ENCODE measurements at regions not wholly inside any gene's neighbourhood (a gene's known extent, or its start where the extent isn't known, plus 50 kb on each side); places are given as distances from the start of the nearest gene placed in this dataset.

DNA sequence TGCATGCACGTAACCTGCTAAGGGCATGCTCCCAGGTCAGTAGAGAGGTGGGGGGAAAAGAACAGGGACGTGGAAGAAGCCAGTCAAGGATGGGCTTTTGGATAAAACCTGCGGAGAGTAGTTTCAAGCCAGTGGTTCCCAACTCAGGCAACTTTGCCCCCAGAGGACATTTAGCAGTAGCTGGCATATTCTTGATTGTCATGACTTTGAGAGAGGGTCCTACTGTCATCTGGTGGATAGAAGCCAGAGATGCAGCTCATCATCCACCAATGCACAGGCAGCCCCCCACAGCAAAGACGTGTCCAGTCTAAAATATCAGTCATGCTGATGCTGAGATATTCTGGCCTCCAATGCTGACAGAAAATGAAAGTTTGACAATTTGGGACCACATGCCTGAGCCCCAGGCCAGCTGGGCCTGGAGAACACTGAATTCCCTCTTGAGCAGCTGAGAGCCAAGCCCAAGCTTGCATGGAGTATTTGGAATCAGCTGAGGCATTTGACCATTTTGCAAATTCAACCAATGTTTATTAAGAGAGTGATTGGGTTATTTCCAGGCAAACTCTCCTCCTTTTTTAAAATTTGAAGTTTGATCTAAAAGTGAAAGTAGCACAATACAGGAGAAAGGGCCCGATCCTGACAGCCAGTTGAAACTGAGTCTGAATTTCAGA is 110.0 kb upstream of the C7orf33 start:
- no peak overlapping the region for H3K4me3 ChIP-seq (ENCODE audit: low read depth, low read length)
- peak overlapping the region; percentile 45 for H3K14ac ChIP-seq (ENCODE audit: low read length)
- no peaks in the 10 kb centered on the region for H3K79me2 ChIP-seq (ENCODE audit: control insufficient read depth, insufficient read depth, low read length, poor library complexity)
- no peak overlapping the region for H3K27ac ChIP-seq (ENCODE audit: low read depth, low read length)
- H3K36me3 ChIP-seq (ENCODE audit: control insufficient read depth in 1 of 2, insufficient read depth in 2 of 2, low read length in 2 of 2), result no peaks in the 10 kb centered on the region
- no peaks in the 10 kb centered on the region for H3K79me1 ChIP-seq (ENCODE audit: low read length)
- no peak overlapping the region for H2BK120ac ChIP-seq (ENCODE audit: insufficient read depth, low read length, poor library complexity)
- no peaks in the 10 kb centered on the region for H3K27me3 ChIP-seq (ENCODE audit: insufficient read depth, low read length)
- no peak overlapping the region for H2AFZ ChIP-seq (ENCODE audit: insufficient read depth, low read length, poor library complexity)
- no peaks in the 10 kb centered on the region for H3K9me3 ChIP-seq (ENCODE audit: insufficient read depth, low read depth, low read length)
- no peak overlapping the region for H3K23ac ChIP-seq (ENCODE audit: low read length)
- no peak overlapping the region for H3K9ac ChIP-seq (ENCODE audit: low read length)
- H2BK12ac ChIP-seq (ENCODE audit: low read length), result peak overlapping the region; percentile 52
- H2BK5ac ChIP-seq (ENCODE audit: low read depth, low read length, poor library complexity), result no peak overlapping the region
- peak overlapping the region; percentile 19 for H4K91ac ChIP-seq (ENCODE audit: low read depth, low read length)
- no peak overlapping the region for H2AK5ac ChIP-seq (ENCODE audit: low read length)
- H4K8ac ChIP-seq (ENCODE audit: low read depth, low read length), result no peak overlapping the region
- H3K18ac ChIP-seq (ENCODE audit: low read length), result no peak overlapping the region
- H3K4me2 ChIP-seq (ENCODE audit: low read length), result no peak overlapping the region
- WGBS (ENCODE audit: extremely low coverage, insufficient coverage, insufficient read length), result no CpG with 5 or more reads among the region's 5 CpGs
- H3K4ac ChIP-seq (ENCODE audit: low read depth, low read length), result no peak overlapping the region
- no peak for DNase-seq
- H4K12ac ChIP-seq (ENCODE audit: low read depth, low read length), result no peak overlapping the region
- H3K4me1 ChIP-seq (ENCODE audit: control insufficient read depth in 1 of 2, insufficient read depth in 2 of 2, low read length in 2 of 2), result peaks cover 11 to 16% of the 10 kb centered on the region in 2 experiments

DNA sequence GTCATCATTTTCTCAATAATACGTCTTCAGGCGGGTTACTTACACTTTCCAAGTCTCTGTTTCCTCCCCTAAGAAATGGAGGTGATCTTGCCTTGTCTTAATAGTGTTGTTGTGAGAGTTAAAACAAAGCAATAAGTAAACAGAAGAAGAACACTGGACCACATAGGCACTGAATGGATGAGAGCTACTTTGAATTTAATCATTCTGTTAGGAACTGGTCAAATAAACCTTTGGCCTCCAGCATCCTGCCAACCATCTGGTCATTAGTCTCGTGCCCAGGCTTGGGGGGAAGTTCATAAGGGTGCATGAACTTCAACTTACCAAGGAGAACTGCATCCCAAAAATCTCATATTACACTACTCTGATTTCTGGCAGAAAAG is 109.4 kb upstream of the C7orf33 start:
- H3K4me2 ChIP-seq (ENCODE audit: low read length), result no peak overlapping the region
- H3K4me3 ChIP-seq (ENCODE audit: low read depth, low read length), result no peak overlapping the region
- H3K4me1 ChIP-seq (ENCODE audit: control insufficient read depth in 1 of 2, insufficient read depth in 2 of 2, low read length in 2 of 2), result peaks cover 11 to 16% of the 10 kb centered on the region in 2 experiments
- no peak overlapping the region for H4K8ac ChIP-seq (ENCODE audit: low read depth, low read length)
- H3K27ac ChIP-seq (ENCODE audit: low read depth, low read length), result no peak overlapping the region
- H2BK120ac ChIP-seq (ENCODE audit: insufficient read depth, low read length, poor library complexity), result no peak overlapping the region
- H2AFZ ChIP-seq (ENCODE audit: insufficient read depth, low read length, poor library complexity), result no peak overlapping the region
- WGBS (ENCODE audit: extremely low coverage, insufficient coverage, insufficient read length), result no CpG with 5 or more reads among the region's 3 CpGs
- H4K91ac ChIP-seq (ENCODE audit: low read depth, low read length), result peak overlapping the region; percentile 68
- no peak overlapping the region for H3K14ac ChIP-seq (ENCODE audit: low read length)
- H4K12ac ChIP-seq (ENCODE audit: low read depth, low read length), result no peak overlapping the region
- no peak for DNase-seq
- no peaks in the 10 kb centered on the region for H3K27me3 ChIP-seq (ENCODE audit: insufficient read depth, low read length)
- no peak overlapping the region for H3K18ac ChIP-seq (ENCODE audit: low read length)
- no peak overlapping the region for H3K9ac ChIP-seq (ENCODE audit: low read length)
- no peaks in the 10 kb centered on the region for H3K36me3 ChIP-seq (ENCODE audit: control insufficient read depth in 1 of 2, insufficient read depth in 2 of 2, low read length in 2 of 2)
- H3K9me3 ChIP-seq (ENCODE audit: insufficient read depth, low read depth, low read length), result no peaks in the 10 kb centered on the region
- H3K23ac ChIP-seq (ENCODE audit: low read length), result no peak overlapping the region
- H3K79me2 ChIP-seq (ENCODE audit: control insufficient read depth, insufficient read depth, low read length, poor library complexity), result no peaks in the 10 kb centered on the region
- no peak overlapping the region for H2BK5ac ChIP-seq (ENCODE audit: low read depth, low read length, poor library complexity)
- no peak overlapping the region for H2AK5ac ChIP-seq (ENCODE audit: low read length)
- no peak overlapping the region for H3K4ac ChIP-seq (ENCODE audit: low read depth, low read length)
- no peak overlapping the region for H2BK12ac ChIP-seq (ENCODE audit: low read length)
- no peaks in the 10 kb centered on the region for H3K79me1 ChIP-seq (ENCODE audit: low read length)

DNA sequence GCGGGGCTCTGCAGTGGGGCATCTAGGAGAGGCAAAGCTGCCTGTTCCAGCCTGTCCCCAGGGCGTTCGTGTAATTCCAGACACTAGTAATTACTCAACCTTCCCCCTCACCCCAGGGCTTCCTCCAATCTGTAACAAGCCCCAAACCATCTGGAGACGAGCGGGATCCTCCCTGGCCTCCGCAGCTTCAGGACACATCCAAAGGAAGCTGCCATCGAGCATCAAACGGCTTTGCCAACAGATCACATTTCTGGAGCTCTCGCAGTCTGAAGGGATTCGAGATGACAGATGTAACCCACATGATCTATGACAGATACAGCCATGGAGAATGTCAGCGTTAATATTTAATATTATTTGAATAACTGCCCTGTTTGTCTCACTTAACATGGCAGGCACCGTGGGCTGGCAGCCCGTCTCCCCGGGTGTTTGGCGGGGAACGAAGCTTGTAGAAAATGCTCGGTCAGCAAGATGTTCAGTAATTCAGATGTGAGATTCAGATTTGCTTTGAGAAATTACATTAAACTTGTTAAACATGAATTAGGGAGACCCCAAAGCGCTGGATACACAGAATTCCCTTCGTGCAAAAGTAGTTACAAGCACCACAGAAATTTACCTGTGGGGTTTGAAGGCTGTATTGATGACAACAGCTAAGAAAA is 108.5 kb upstream of the C7orf33 start:
- Histone ChIP-seq H3K9me3 (ENCODE audit: insufficient read depth, low read depth, low read length) (no peaks in the 10 kb centered on the region), H3K79me1 (ENCODE audit: low read length) (no peaks in the 10 kb centered on the region), H3K36me3 (ENCODE audit: control insufficient read depth in 1 of 2, insufficient read depth in 2 of 2, low read length in 2 of 2) (no peaks in the 10 kb centered on the region), H3K18ac (ENCODE audit: low read length) (no peak overlapping the region), H3K4me3 (ENCODE audit: low read depth, low read length) (no peak overlapping the region), H2BK12ac (ENCODE audit: low read length) (no peak overlapping the region), H3K27ac (ENCODE audit: low read depth, low read length) (no peak overlapping the region), H2AFZ (ENCODE audit: insufficient read depth, low read length, poor library complexity) (no peak overlapping the region), H2AK5ac (ENCODE audit: low read length) (no peak overlapping the region), H3K9ac (ENCODE audit: low read length) (no peak overlapping the region), H3K14ac (ENCODE audit: low read length) (no peak overlapping the region), H3K4me1 (ENCODE audit: control insufficient read depth in 1 of 2, insufficient read depth in 2 of 2, low read length in 2 of 2) (peaks cover 11 to 16% of the 10 kb centered on the region in 2 experiments), H3K27me3 (ENCODE audit: insufficient read depth, low read length) (no peaks in the 10 kb centered on the region), H4K8ac (ENCODE audit: low read depth, low read length) (no peak overlapping the region), H3K4me2 (ENCODE audit: low read length) (peak overlapping the region; percentile 11), H4K91ac (ENCODE audit: low read depth, low read length) (peak overlapping the region; percentile 68), H2BK120ac (ENCODE audit: insufficient read depth, low read length, poor library complexity) (no peak overlapping the region), H2BK5ac (ENCODE audit: low read depth, low read length, poor library complexity) (no peak overlapping the region), H3K79me2 (ENCODE audit: control insufficient read depth, insufficient read depth, low read length, poor library complexity) (no peaks in the 10 kb centered on the region), H4K12ac (ENCODE audit: low read depth, low read length) (no peak overlapping the region), H3K4ac (ENCODE audit: low read depth, low read length) (no peak overlapping the region), H3K23ac (ENCODE audit: low read length) (no peak overlapping the region)
- no CpG with 5 or more reads among the region's 19 CpGs for WGBS (ENCODE audit: extremely low coverage, insufficient coverage, insufficient read length)
- no peak for DNase-seq

DNA sequence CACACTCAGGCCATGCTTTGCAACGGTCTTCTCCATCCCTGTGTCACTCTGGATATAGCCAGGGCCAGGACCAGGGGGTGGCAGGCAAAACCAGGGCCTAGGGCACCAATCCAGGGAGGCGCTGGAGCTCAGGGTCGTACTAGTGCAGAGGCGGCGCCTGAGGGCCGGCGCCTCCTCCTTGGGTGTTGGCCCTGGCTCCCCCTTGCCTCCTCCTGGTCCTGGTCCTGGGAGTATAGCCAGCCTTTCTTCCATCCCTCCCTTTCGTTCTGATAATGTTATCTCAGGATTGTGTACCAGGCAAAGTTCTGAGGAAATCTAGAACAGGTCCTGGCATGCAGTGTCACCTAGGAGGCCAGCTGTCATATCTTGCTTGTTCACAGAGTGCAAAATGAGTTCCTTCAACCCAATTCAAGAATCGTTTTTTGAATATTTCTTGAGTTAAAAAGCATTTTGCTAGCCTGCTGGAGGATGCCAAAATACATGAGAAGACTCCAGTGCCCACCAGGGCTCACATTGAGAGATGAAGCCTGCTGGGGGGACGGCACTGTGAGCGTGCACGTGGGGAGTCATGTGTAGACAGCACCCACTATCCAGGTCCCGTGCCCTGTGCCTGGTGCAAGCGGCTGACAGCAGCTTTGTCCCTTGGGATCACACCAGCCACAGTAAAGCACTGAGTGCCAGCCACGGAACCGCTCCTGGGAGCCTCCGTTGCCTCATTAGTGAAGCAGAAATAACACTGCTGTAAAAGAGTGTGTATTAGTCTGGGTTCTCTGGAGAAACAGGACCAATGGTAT is 106.9 kb upstream of the C7orf33 start:
- no peak overlapping the region for H3K27ac ChIP-seq (ENCODE audit: low read depth, low read length)

More for the DNA sequence above, 106.9 kb upstream of the C7orf33 start:
- H3K9ac ChIP-seq (ENCODE audit: low read length), result no peak overlapping the region
- no peaks in the 10 kb centered on the region for H3K27me3 ChIP-seq (ENCODE audit: insufficient read depth, low read length)
- H3K79me1 ChIP-seq (ENCODE audit: low read length), result no peaks in the 10 kb centered on the region
- no peak overlapping the region for H3K23ac ChIP-seq (ENCODE audit: low read length)
- no peak overlapping the region for H2BK5ac ChIP-seq (ENCODE audit: low read depth, low read length, poor library complexity)
- H2BK12ac ChIP-seq (ENCODE audit: low read length), result peak overlapping the region; percentile 27
- no peaks in the 10 kb centered on the region for H3K9me3 ChIP-seq (ENCODE audit: insufficient read depth, low read depth, low read length)
- no peak overlapping the region for H3K4ac ChIP-seq (ENCODE audit: low read depth, low read length)
- DNase-seq, result no peak
- WGBS (ENCODE audit: extremely low coverage, insufficient coverage, insufficient read length), result no CpG with 5 or more reads among the region's 17 CpGs
- H3K36me3 ChIP-seq (ENCODE audit: control insufficient read depth in 1 of 2, insufficient read depth in 2 of 2, low read length in 2 of 2), result no peaks in the 10 kb centered on the region
- no peak overlapping the region for H2AFZ ChIP-seq (ENCODE audit: insufficient read depth, low read length, poor library complexity)
- no peak overlapping the region for H3K4me3 ChIP-seq (ENCODE audit: low read depth, low read length)
- H4K8ac ChIP-seq (ENCODE audit: low read depth, low read length), result no peak overlapping the region
- H2BK120ac ChIP-seq (ENCODE audit: insufficient read depth, low read length, poor library complexity), result no peak overlapping the region
- peak overlapping the region; percentile 15 for H2AK5ac ChIP-seq (ENCODE audit: low read length)
- no peaks in the 10 kb centered on the region for H3K79me2 ChIP-seq (ENCODE audit: control insufficient read depth, insufficient read depth, low read length, poor library complexity)
- peak overlapping the region; percentile 19 for H4K91ac ChIP-seq (ENCODE audit: low read depth, low read length)
- no peak overlapping the region for H4K12ac ChIP-seq (ENCODE audit: low read depth, low read length)
- no peak overlapping the region for H3K14ac ChIP-seq (ENCODE audit: low read length)
- peaks cover 11 to 16% of the 10 kb centered on the region in 2 experiments for H3K4me1 ChIP-seq (ENCODE audit: control insufficient read depth in 1 of 2, insufficient read depth in 2 of 2, low read length in 2 of 2)
- no peak overlapping the region for H3K18ac ChIP-seq (ENCODE audit: low read length)
- no peak overlapping the region for H3K4me2 ChIP-seq (ENCODE audit: low read length)

Data from trophoblast cell (in vitro differentiated cells and primary cell).